Mesendoderm (in vitro differentiated cells): ENCODE measurements at regions not wholly inside any gene's neighbourhood (a gene's known extent, or its start where the extent isn't known, plus 50 kb on each side); places are given as distances from the start of the nearest gene placed in this dataset.

Experiments
- DNase-seq: peaks from one replicate; pipeline ENCODE4 v3.0.0; 2013
- H2AK5ac ChIP-seq: 2 replicates; pipeline ENCODE4 v1.6.1; 2013; ENCODE audit warnings: low read length, inconsistent platforms
- H2BK120ac ChIP-seq: 2 replicates; pipeline ENCODE4 v1.6.1; 2013; ENCODE audit warnings: low read depth, mild to moderate bottlenecking, low read length, moderate library complexity, mixed read lengths
- H2BK15ac ChIP-seq: replicated peaks from 2 replicates; pipeline ENCODE4 v1.6.1; 2013; ENCODE audit warnings: low read depth, mild to moderate bottlenecking, moderate library complexity
- H2BK5ac ChIP-seq: 2 replicates; pipeline ENCODE4 v1.6.1; 2013; ENCODE audit warnings: low read length, inconsistent platforms
- H3K18ac ChIP-seq: 2 replicates; pipeline ENCODE4 v1.6.1; 2013; ENCODE audit warnings: mild to moderate bottlenecking, low read length, mixed read lengths
- H3K23ac ChIP-seq: one replicate; pipeline ENCODE4 v1.6.1; 2013; ENCODE audit warnings: low read length
- H3K27ac ChIP-seq: 2 replicates; pipeline ENCODE4 v1.5.1; 2013; ENCODE audit warnings: low read depth, mild to moderate bottlenecking, inconsistent platforms, low read length, moderate library complexity
- H3K27me3 ChIP-seq: 2 replicates; pipeline ENCODE4 v1.6.1; 2013; ENCODE audit warnings: low read length, control low read depth, mild to moderate bottlenecking, inconsistent platforms; ENCODE audit not compliant: insufficient read depth, poor library complexity
- H3K36me3 ChIP-seq: 2 replicates; pipeline ENCODE4 v1.6.1; 2013; ENCODE audit warnings: low read length, inconsistent platforms; ENCODE audit not compliant: control insufficient read depth, insufficient read depth
- H3K4ac ChIP-seq: one replicate; pipeline ENCODE4 v1.6.1; 2013; ENCODE audit warnings: low read depth, mild to moderate bottlenecking, low read length, moderate library complexity
- H3K4me1 ChIP-seq: 2 replicates; pipeline ENCODE4 v1.6.1; 2013; ENCODE audit warnings: low read depth, low read length, inconsistent platforms; ENCODE audit not compliant: control insufficient read depth
- H3K4me2 ChIP-seq: 2 replicates; pipeline ENCODE4 v1.6.1; 2013; ENCODE audit warnings: low read length
- H3K4me3 ChIP-seq: 2 replicates; pipeline ENCODE4 v1.5.1; 2013; ENCODE audit warnings: mild to moderate bottlenecking, low read length
- H3K56ac ChIP-seq: one replicate; pipeline ENCODE4 v1.6.1; 2013; ENCODE audit warnings: low read length
- H3K79me1 ChIP-seq: 2 replicates; pipeline ENCODE4 v1.6.1; 2013; ENCODE audit warnings: low read length, inconsistent platforms
- H3K79me2 ChIP-seq: 2 replicates; pipeline ENCODE4 v1.6.1; 2013; ENCODE audit warnings: mild to moderate bottlenecking, low read length; ENCODE audit not compliant: control insufficient read depth, insufficient read depth
- H3K9ac ChIP-seq: 2 replicates; pipeline ENCODE4 v1.6.1; 2013; ENCODE audit warnings: low read length, inconsistent platforms
- H4K5ac ChIP-seq: one replicate; pipeline ENCODE4 v1.6.1; 2013; ENCODE audit warnings: low read length
- H4K8ac ChIP-seq: one replicate; pipeline ENCODE4 v1.6.1; 2013; ENCODE audit warnings: low read depth, mild to moderate bottlenecking, control low read depth, low read length, moderate library complexity
- WGBS: extraction: QIAGEN DNeasy Blood & Tissue Kit; methylation state at CpG from one replicate; pipeline ENCODE4 v1.1.7; 2013; ENCODE audit warnings: low lambda C conversion rate, missing lambda C conversion rate; ENCODE audit not compliant: insufficient coverage; ENCODE audit errors: extremely low coverage; 5-methylcytosine and 5-hydroxymethylcytosine counted together

DNA sequence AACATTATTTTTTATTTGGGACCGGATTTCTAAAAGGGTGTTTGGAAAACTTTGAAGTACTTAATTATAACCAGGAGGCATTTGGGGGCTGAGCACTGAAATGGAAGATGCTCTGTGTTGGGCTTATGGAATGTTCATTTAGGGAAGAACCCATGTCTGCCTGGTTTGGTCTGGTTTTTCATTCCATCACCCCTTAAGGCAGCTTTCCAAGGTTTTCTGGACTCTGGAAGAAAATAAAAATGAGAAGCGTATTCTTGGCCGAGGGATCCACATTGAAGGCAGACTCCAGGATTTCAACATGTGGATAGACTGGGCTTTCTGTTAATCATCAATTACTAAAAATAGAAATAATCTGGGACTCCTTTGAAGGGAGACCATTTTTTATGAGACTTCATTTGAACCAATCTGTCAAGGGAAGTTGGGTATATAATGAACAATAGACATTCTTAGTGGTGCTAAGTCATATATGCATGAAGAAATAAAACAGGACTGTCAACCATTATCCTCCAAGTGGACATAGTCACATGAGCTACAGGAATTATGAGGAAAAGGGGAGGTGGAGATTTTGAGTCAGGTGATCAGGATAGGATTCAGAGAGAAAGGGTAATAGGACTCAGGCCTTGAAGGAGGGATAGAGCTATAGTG, 270.5 kb upstream of the ADAMTS9 start:
- Histone ChIP-seq H3K23ac (no peak overlapping the region), H3K18ac (no peak overlapping the region), H3K27ac (no peak overlapping the region), H3K4me1 (no peaks in the 10 kb centered on the region), H3K4me3 (no peak overlapping the region), H3K36me3 (no peaks in the 10 kb centered on the region), H3K79me1 (no peaks in the 10 kb centered on the region), H2AK5ac (no peak overlapping the region), H3K4me2 (no peak overlapping the region), H3K9ac (no peak overlapping the region), H4K5ac (no peak overlapping the region), H2BK120ac (no peak overlapping the region), H2BK5ac (no peak overlapping the region), H3K79me2 (no peaks in the 10 kb centered on the region), H4K8ac (peak overlapping the region; percentile 86), H3K56ac (no peak overlapping the region), H2BK15ac (no peak overlapping the region), H3K27me3 (no peaks in the 10 kb centered on the region), H3K4ac (no peak overlapping the region)
- no CpG with 5 or more reads among the region's 3 CpGs for WGBS
- DNase-seq: no peak

DNA sequence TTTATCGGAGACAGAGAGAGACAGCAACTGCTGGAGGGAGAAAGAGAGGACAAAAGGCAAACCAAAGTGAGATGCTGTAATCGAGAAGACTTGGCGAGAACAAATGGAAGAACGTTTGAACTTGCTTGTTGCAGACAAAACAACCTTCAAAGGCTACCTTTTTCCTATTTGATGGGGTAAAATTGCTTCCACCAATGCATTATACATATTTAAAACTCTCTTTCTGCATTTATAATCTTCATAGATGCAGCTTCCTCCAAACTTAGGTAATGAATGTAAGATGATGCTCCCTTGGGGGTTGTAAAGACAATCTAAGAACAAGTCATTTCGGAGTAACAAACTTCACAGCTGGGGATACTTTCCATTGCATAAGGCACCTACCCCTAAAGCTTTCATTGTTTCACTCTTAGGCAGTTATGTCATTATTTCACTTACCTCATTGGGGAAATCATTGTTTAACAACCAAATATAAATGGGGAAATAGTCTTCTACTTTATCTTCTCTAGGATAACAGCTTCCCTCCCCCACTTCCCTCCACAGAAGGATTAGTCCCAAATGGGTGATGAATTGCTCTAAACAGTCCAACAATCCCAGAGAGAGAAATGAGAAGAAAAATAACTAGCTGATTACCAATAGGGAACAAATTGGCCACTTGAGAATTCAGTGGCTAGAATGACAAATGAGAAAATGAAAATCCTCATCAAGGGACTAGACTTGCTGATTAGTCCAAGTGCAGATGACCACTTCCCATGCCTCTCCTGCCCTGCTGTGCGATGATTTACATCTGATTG, 269.8 kb upstream of the ADAMTS9 start:
- WGBS: no CpG with 5 or more reads among the region's 6 CpGs

DNA sequence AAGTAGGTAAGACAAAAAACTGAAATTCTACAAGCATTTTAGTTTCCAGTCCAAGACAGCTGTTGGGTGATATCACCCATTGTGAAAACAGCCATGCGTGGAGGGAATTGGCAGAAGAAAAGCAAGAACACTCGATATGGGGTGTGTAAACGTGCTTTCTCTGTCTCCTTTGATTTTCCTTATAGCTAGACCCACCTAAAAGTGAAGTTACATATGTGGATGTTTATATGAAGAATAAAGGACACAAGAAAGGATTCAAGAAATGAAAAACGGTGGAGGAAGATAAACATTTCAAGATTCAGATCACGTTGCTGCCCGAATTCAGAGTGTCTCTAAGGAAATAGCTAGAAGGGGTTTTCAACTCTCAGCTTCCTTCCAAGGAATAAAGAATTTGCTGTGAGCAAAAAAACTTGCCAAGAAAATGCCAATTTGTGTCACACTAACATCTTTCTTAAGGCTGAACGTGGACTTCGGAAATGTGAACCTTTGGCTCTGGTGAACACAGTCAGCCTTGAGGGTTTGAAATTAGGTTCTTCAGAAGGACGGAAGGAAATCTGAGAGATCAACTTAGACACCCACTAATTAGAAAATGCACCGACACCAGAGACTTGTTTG, 269.0 kb upstream of the ADAMTS9 start:
- Histone ChIP-seq H3K4ac (no peak overlapping the region), H3K27ac (no peak overlapping the region), H3K36me3 (no peaks in the 10 kb centered on the region), H2BK120ac (no peak overlapping the region), H3K79me2 (no peaks in the 10 kb centered on the region), H4K5ac (no peak overlapping the region), H3K23ac (no peak overlapping the region), H3K18ac (no peak overlapping the region), H3K4me1 (no peaks in the 10 kb centered on the region), H3K4me2 (no peak overlapping the region), H3K56ac (no peak overlapping the region), H3K27me3 (no peaks in the 10 kb centered on the region), H2AK5ac (no peak overlapping the region), H3K9ac (no peak overlapping the region), H4K8ac (no peak overlapping the region), H2BK15ac (no peak overlapping the region), H3K4me3 (no peak overlapping the region), H2BK5ac (no peak overlapping the region), H3K79me1 (no peaks in the 10 kb centered on the region)
- no CpG with 5 or more reads among the region's 10 CpGs for WGBS
- no peak for DNase-seq

More for the DNA sequence above, 269.8 kb upstream of the ADAMTS9 start:
- H2BK120ac ChIP-seq: no peak overlapping the region
- no peaks in the 10 kb centered on the region for H3K27me3 ChIP-seq
- no peak overlapping the region for H2AK5ac ChIP-seq
- no peak overlapping the region for H2BK5ac ChIP-seq
- no peak for DNase-seq
- H3K79me1 ChIP-seq: no peaks in the 10 kb centered on the region
- H3K18ac ChIP-seq: no peak overlapping the region
- H3K23ac ChIP-seq: no peak overlapping the region
- peak overlapping the region; percentile 86 for H4K8ac ChIP-seq
- no peak overlapping the region for H3K4ac ChIP-seq
- no peak overlapping the region for H3K9ac ChIP-seq
- H3K27ac ChIP-seq: no peak overlapping the region
- no peak overlapping the region for H2BK15ac ChIP-seq
- no peaks in the 10 kb centered on the region for H3K36me3 ChIP-seq
- H3K4me1 ChIP-seq: no peaks in the 10 kb centered on the region
- no peak overlapping the region for H3K56ac ChIP-seq
- H3K4me3 ChIP-seq: no peak overlapping the region
- no peak overlapping the region for H3K4me2 ChIP-seq
- H4K5ac ChIP-seq: no peak overlapping the region
- no peaks in the 10 kb centered on the region for H3K79me2 ChIP-seq

DNA sequence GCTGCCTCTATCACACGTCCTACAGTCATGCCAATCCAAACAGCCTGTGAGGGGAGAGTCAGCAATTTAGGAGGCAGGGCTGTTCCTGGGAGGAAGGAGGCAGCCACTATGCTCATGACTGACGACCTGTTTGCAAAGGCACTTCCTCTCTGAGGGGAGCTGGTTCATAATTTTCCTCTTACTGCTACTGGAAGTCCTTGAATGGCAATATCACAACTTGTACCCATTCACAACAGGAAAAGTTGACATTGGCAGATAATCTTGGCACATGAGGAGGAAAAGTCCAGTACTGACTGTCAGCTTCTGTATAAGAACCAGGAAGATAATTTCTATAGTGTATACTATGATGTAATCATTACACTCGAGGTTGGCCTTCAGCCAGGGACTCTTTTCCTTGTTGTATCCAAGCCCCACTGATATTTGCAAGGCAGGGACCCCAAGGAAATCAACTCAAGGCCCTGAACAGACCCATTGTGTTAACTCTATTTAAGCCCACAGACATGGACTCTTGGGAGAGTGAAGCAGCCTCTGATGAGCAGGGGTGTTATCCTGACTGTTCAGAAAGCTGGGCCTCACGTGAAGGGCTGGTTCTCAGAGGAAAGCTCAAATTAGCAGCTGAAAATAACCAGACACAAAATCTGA, 267.3 kb upstream of the ADAMTS9 start:
- H2BK15ac ChIP-seq: no peak overlapping the region
- H4K8ac ChIP-seq: no peak overlapping the region
- H4K5ac ChIP-seq: no peak overlapping the region
- H3K79me2 ChIP-seq: no peaks in the 10 kb centered on the region
- no peak overlapping the region for H3K4me3 ChIP-seq
- no peak for DNase-seq
- H3K36me3 ChIP-seq: no peaks in the 10 kb centered on the region
- H3K23ac ChIP-seq: no peak overlapping the region
- no peaks in the 10 kb centered on the region for H3K79me1 ChIP-seq
- no peak overlapping the region for H3K4me2 ChIP-seq
- H3K4ac ChIP-seq: no peak overlapping the region
- no peaks in the 10 kb centered on the region for H3K4me1 ChIP-seq
- H3K27ac ChIP-seq: no peak overlapping the region
- no peaks in the 10 kb centered on the region for H3K27me3 ChIP-seq
- H3K18ac ChIP-seq: peak overlapping the region; percentile 4
- H2BK5ac ChIP-seq: no peak overlapping the region
- no peak overlapping the region for H2BK120ac ChIP-seq
- H3K9ac ChIP-seq: no peak overlapping the region
- no peak overlapping the region for H3K56ac ChIP-seq
- H2AK5ac ChIP-seq: no peak overlapping the region
- WGBS: no CpG with 5 or more reads among the region's 4 CpGs

DNA sequence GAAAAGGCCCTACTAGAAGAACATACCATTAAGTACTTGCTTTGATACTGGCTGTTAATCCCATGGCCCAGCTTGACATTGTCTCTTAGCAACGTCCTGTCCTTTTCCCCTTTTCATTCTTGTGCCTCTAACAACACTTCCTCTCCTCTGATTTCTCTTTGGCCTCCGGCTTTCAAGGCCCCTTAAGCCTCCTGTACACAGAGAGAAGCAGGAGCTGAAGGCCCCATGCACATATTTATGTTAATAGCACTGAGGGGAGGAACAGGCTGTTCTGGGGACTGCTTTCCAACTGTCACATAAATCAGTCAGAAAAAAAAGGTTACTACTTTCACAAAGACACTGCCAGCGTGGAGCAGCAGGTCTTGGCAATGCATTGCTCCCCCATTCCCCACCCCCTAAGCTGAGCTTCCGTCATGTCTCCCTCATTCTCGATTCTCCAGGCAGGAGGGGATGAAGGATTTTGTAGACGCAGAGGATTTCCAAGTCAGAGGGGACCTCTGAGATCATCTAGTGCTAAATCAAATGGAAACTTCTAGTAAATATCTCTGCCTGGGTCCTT, 257.4 kb upstream of the ADAMTS9 start:
- Histone ChIP-seq H3K18ac (no peak overlapping the region), H3K79me2 (no peaks in the 10 kb centered on the region), H3K36me3 (no peaks in the 10 kb centered on the region), H3K4me1 (peaks cover 8% of the 10 kb centered on the region), H3K4me3 (no peak overlapping the region), H2BK120ac (no peak overlapping the region), H3K79me1 (no peaks in the 10 kb centered on the region), H3K27ac (peak overlapping the region; percentile 68), H3K4ac (no peak overlapping the region), H4K8ac (no peak overlapping the region), H3K56ac (peak overlapping the region; percentile 6), H2BK15ac (no peak overlapping the region), H2AK5ac (no peak overlapping the region), H2BK5ac (no peak overlapping the region), H4K5ac (no peak overlapping the region), H3K23ac (no peak overlapping the region), H3K9ac (no peak overlapping the region), H3K27me3 (no peaks in the 10 kb centered on the region), H3K4me2 (no peak overlapping the region)
- peak; percentile 95 for DNase-seq
- WGBS: no CpG with 5 or more reads among the region's 6 CpGs
